Ovary (tissue), 7 donors: ENCODE measurements at regions not wholly inside any gene's neighbourhood (a gene's known extent, or its start where the extent isn't known, plus 50 kb on each side); places are given as distances from the start of the nearest gene placed in this dataset.

Experiments
- DNase-seq, 5 donors: peaks; one replicate each; pipeline ENCODE4 v3.0.0-alpha.2; 2019 to 2020
- H3K27ac ChIP-seq, 2 donors: fragments of 200-600 bp; one replicate each; pipeline versions ENCODE4 v1.5.1 to v1.8.0; 2019 to 2022
- H3K27me3 ChIP-seq: fragments of 200-600 bp; one replicate; pipeline ENCODE4 v1.8.0; 2022
- H3K36me3 ChIP-seq: fragments of 200-600 bp; sonication (generic); one replicate; pipeline ENCODE4 v1.5.1; 2019
- H3K4me1 ChIP-seq: one replicate; pipeline ENCODE4 v1.8.1; 2013; ENCODE audit warnings: mild to moderate bottlenecking, moderate library complexity; ENCODE audit not compliant: insufficient read depth
- H3K4me3 ChIP-seq: fragments of 200-600 bp; sonication (generic); one replicate; pipeline ENCODE4 v1.5.1; 2017
- H3K9me3 ChIP-seq, 2 donors: fragments of 200-600 bp in 1 of 2; sonication (generic) in 1 of 2; one replicate each; pipeline versions ENCODE4 v1.5.1 to v1.8.1; 2013 to 2019; ENCODE audit warnings: mild to moderate bottlenecking in 1 of 2, moderate library complexity in 1 of 2
- CTCF ChIP-seq, 3 donors: fragments of 450-650 bp in 2 of 3; fragments of 200-600 bp in 1 of 3; IDR thresholded peaks; one replicate each; pipeline versions ENCODE4 v1.5.1 to v1.8.0; 2016 to 2022; ENCODE audit warnings: antibody characterized with exemption in 3 of 3, mild to moderate bottlenecking in 1 of 3
- EP300 ChIP-seq: sonication (generic); formaldehyde crosslinking; IDR thresholded peaks from one replicate; pipeline ENCODE4 v1.6.1; 2017; ENCODE audit warnings: antibody characterized with exemption
- POLR2A ChIP-seq: fragments of 450-650 bp; IDR thresholded peaks from one replicate; pipeline ENCODE4 v1.6.1; 2017; ENCODE audit warnings: antibody characterized with exemption, mild to moderate bottlenecking, moderate library complexity
- WGBS, 3 donors: extraction: QIAGEN DNeasy Blood & Tissue Kit in 1 of 3; methylation state at CpG; one replicate each; pipeline versions ENCODE4 v1.1.5 to v1.1.7; 2013 to 2017; 5-methylcytosine and 5-hydroxymethylcytosine counted together
- intact Hi-C, 4 donors: fragments of 100-400 bp; cut with DNase I; formaldehyde crosslinking; loops; one replicate each; pipeline versions ENCODE4 v1.11.0 to v1.15.1; 2022 to 2023
- donor health status: DM: no; HTN: no; CAD: no; lungs with moderate emphysema.
- donor health status: DM: no; HTN: no; CAD: no.
- donor health status: Bipolar disorder and iron deficiency.
- donor health status: DM: no; HTN: no; CAD: no.
- donor health status: DM: yes; HTN: yes; CAD: no.

GRCh38 chr18:30057398-30057797 lies 985.1 kb downstream of the DSC3 start:
- no peak for DNase-seq
- H3K27ac ChIP-seq: no peak overlapping the region
- no peak for TF ChIP-seq EP300
- no peak for TF ChIP-seq POLR2A
- TF ChIP-seq CTCF (IDR thresholded peaks at IDR 0.05): no peak
- H3K27me3 ChIP-seq: no peaks in the 10 kb centered on the region
- H3K4me3 ChIP-seq: no peak overlapping the region
- H3K36me3 ChIP-seq: no peaks in the 10 kb centered on the region
- no peaks in the 10 kb centered on the region for H3K4me1 ChIP-seq
- no peaks in the 10 kb centered on the region for H3K9me3 ChIP-seq
- intact Hi-C loops: no loop called here

- H3K36me3 ChIP-seq: no peaks in the 10 kb centered on the region
- no peaks in the 10 kb centered on the region for H3K4me1 ChIP-seq
- intact Hi-C loops: no loop called here
- 74 to 84% (median 76%) methylated on average over 2 of the region's 2 CpGs for WGBS, 3 donors
- no peak overlapping the region for H3K4me3 ChIP-seq
- no peak overlapping the region for H3K27ac ChIP-seq
- no peaks in the 10 kb centered on the region for H3K9me3 ChIP-seq
- no peak for DNase-seq
- TF ChIP-seq POLR2A: no peak
- TF ChIP-seq CTCF (IDR thresholded peaks at IDR 0.05): no peak
- no peak for TF ChIP-seq EP300
- H3K27me3 ChIP-seq: no peaks in the 10 kb centered on the region
Measured at GRCh38 chr18:30056528-30056927, 986.0 kb downstream of the DSC3 start.

- no peaks in the 10 kb centered on the region for H3K27me3 ChIP-seq
- H3K9me3 ChIP-seq: no peaks in the 10 kb centered on the region
- intact Hi-C loops: no loop called here
- no peak overlapping the region for H3K27ac ChIP-seq
- no peak for DNase-seq
- WGBS, 3 donors: 75 to 84% (median 80%) methylated on average over 5 of the region's 5 CpGs
- no peaks in the 10 kb centered on the region for H3K4me1 ChIP-seq
- no peaks in the 10 kb centered on the region for H3K36me3 ChIP-seq
- TF ChIP-seq POLR2A: no peak
- no peak for TF ChIP-seq EP300
- no peak for TF ChIP-seq CTCF (IDR thresholded peaks at IDR 0.05)
- H3K4me3 ChIP-seq: no peak overlapping the region
Measured at GRCh38 chr18:30044496-30044895, 998.0 kb downstream of the DSC3 start.

GRCh38 chr18:30039201-30039600 lies 1003.3 kb downstream of the DSC3 start:
- Histone ChIP-seq H3K27ac (no peak overlapping the region), H3K27me3 (no peaks in the 10 kb centered on the region), H3K9me3 (no peaks in the 10 kb centered on the region), H3K4me3 (no peak overlapping the region), H3K36me3 (no peaks in the 10 kb centered on the region), H3K4me1 (no peaks in the 10 kb centered on the region)
- TF ChIP-seq CTCF (IDR thresholded peaks at IDR 0.05) (no peak), POLR2A (no peak)
- intact Hi-C loops: no loop called here
- no peak for DNase-seq

GRCh38 chr18:30034818-30035217 lies 1007.7 kb downstream of the DSC3 start:
- no peaks in the 10 kb centered on the region for H3K27me3 ChIP-seq
- no peaks in the 10 kb centered on the region for H3K9me3 ChIP-seq
- intact Hi-C loops: no loop called here
- 88 to 94% (median 94%) methylated on average over 3 of the region's 3 CpGs for WGBS, 3 donors
- H3K4me1 ChIP-seq: no peaks in the 10 kb centered on the region
- no peaks in the 10 kb centered on the region for H3K36me3 ChIP-seq
- no peak overlapping the region for H3K4me3 ChIP-seq
- TF ChIP-seq EP300 (no peak), CTCF (IDR thresholded peaks at IDR 0.05) (no peak), POLR2A (no peak)
- no peak for DNase-seq
- H3K27ac ChIP-seq: no peak overlapping the region
